H9 (cell line): ENCODE measurements at regions not wholly inside any gene's neighbourhood (a gene's known extent, or its start where the extent isn't known, plus 50 kb on each side); places are given as distances from the start of the nearest gene placed in this dataset.

Experiments
- DNase-seq: peaks from one replicate; pipeline ENCODE4 v3.0.0-alpha.2; 2017
- H2AFZ ChIP-seq: one replicate; pipeline ENCODE4 v1.6.1; 2013; ENCODE audit warnings: mild to moderate bottlenecking, low read length, control low read depth, moderate library complexity
- H2AK5ac ChIP-seq: 2 replicates; pipeline ENCODE4 v1.6.1; 2013; ENCODE audit warnings: low read length, control low read depth, mixed read lengths; ENCODE audit not compliant: insufficient read length
- H2BK120ac ChIP-seq: one replicate; pipeline ENCODE4 v1.6.1; 2013; ENCODE audit warnings: low read depth, mild to moderate bottlenecking, low read length, control low read depth, inconsistent platforms; ENCODE audit not compliant: poor library complexity, severe bottlenecking
- H2BK12ac ChIP-seq: 2 replicates; pipeline ENCODE4 v1.6.1; 2013; ENCODE audit warnings: low read length, control low read depth, mixed read lengths, low read depth; ENCODE audit not compliant: insufficient read length
- H2BK15ac ChIP-seq: 2 replicates; pipeline ENCODE4 v1.6.1; 2013; ENCODE audit warnings: low read depth, low read length, control low read depth
- H2BK20ac ChIP-seq: one replicate; pipeline ENCODE4 v1.6.1; 2013; ENCODE audit warnings: low read depth, mild to moderate bottlenecking, low read length, control low read depth, inconsistent platforms; ENCODE audit not compliant: poor library complexity, severe bottlenecking
- H2BK5ac ChIP-seq: 2 replicates; pipeline ENCODE4 v1.6.1; 2013; ENCODE audit warnings: low read length, control low read depth, mixed read lengths; ENCODE audit not compliant: insufficient read length
- H3K14ac ChIP-seq: 2 replicates; pipeline ENCODE4 v1.6.1; 2013; ENCODE audit warnings: low read length, control low read depth; ENCODE audit not compliant: insufficient read depth
- H3K18ac ChIP-seq: 2 replicates; pipeline ENCODE4 v1.6.1; 2013; ENCODE audit warnings: low read depth, mild to moderate bottlenecking, mixed read lengths, low read length, control low read depth; ENCODE audit not compliant: insufficient read length
- H3K23ac ChIP-seq: 2 replicates; pipeline ENCODE4 v1.6.1; 2013; ENCODE audit warnings: low read length, control low read depth, mixed read lengths, low read depth; ENCODE audit not compliant: insufficient read length
- H3K23me2 ChIP-seq: 2 replicates; pipeline ENCODE4 v1.6.1; 2013; ENCODE audit warnings: low read depth, mild to moderate bottlenecking, mixed read lengths, low read length, control low read depth; ENCODE audit not compliant: insufficient read length, poor library complexity, severe bottlenecking
- H3K27ac ChIP-seq: 2 replicates; pipeline ENCODE4 v1.5.1; 2013; ENCODE audit warnings: low read length, control low read depth, mixed read lengths, low read depth; ENCODE audit not compliant: insufficient read length
- H3K27me3 ChIP-seq: 2 replicates; pipeline ENCODE4 v1.6.1; 2013; ENCODE audit warnings: low read length, control low read depth, inconsistent platforms; ENCODE audit not compliant: insufficient read depth
- H3K4ac ChIP-seq: 2 replicates; pipeline ENCODE4 v1.6.1; 2013; ENCODE audit warnings: low read depth, mild to moderate bottlenecking, control low read depth, inconsistent platforms, low read length, moderate library complexity
- H3K4me1 ChIP-seq: 2 replicates; pipeline ENCODE4 v1.6.1; 2013; ENCODE audit warnings: low read length, control low read depth, inconsistent platforms; ENCODE audit not compliant: insufficient read depth
- H3K4me2 ChIP-seq: 2 replicates; pipeline ENCODE4 v1.6.1; 2013; ENCODE audit warnings: low read length, control low read depth, mixed read lengths; ENCODE audit not compliant: insufficient read length, insufficient read depth
- H3K56ac ChIP-seq: 2 replicates; pipeline ENCODE4 v1.6.1; 2013; ENCODE audit warnings: low read depth, mild to moderate bottlenecking, mixed read lengths, low read length, control low read depth; ENCODE audit not compliant: insufficient read length
- H3K79me1 ChIP-seq: 2 replicates; pipeline ENCODE4 v1.6.1; 2013; ENCODE audit warnings: low read depth, mild to moderate bottlenecking, moderate library complexity, low read length, control low read depth, inconsistent platforms; ENCODE audit not compliant: insufficient read depth, poor library complexity, severe bottlenecking
- H3K79me2 ChIP-seq: 2 replicates; pipeline ENCODE4 v1.6.1; 2013; ENCODE audit warnings: low read length, control low read depth, inconsistent platforms; ENCODE audit not compliant: insufficient read depth
- H3K9ac ChIP-seq: 2 replicates; pipeline ENCODE4 v1.6.1; 2013; ENCODE audit warnings: low read length, control low read depth, mixed read lengths; ENCODE audit not compliant: insufficient read length; ENCODE audit errors: extremely low read depth
- H3K9me3 ChIP-seq: one replicate; pipeline ENCODE4 v1.6.1; 2013; ENCODE audit warnings: low read depth, low read length, inconsistent platforms; ENCODE audit not compliant: control insufficient read depth
- H3T11ph ChIP-seq: one replicate; pipeline ENCODE4 v1.6.1; 2013; ENCODE audit warnings: mild to moderate bottlenecking, low read length, control low read depth, inconsistent platforms
- H4K20me1 ChIP-seq: one replicate; pipeline ENCODE4 v1.6.1; 2013; ENCODE audit not compliant: control insufficient read depth, insufficient read length, insufficient read depth
- H4K5ac ChIP-seq: 2 replicates; pipeline ENCODE4 v1.6.1; 2013; ENCODE audit warnings: low read depth, mild to moderate bottlenecking, mixed read lengths, low read length, control low read depth; ENCODE audit not compliant: insufficient read length
- H4K8ac ChIP-seq: replicated peaks from 2 replicates; pipeline ENCODE4 v1.6.1; 2013; ENCODE audit warnings: low read length, control low read depth, mixed read lengths, low read depth; ENCODE audit not compliant: insufficient read length
- H4K91ac ChIP-seq: 2 replicates; pipeline ENCODE4 v1.6.1; 2013; ENCODE audit warnings: low read depth, mild to moderate bottlenecking, moderate library complexity, mixed read lengths, low read length, control low read depth; ENCODE audit not compliant: insufficient read length
- H3K27ac Mint-ChIP-seq, 3 experiments: 2 replicates in 2 of 3; 3 replicates in 1 of 3; pipeline ENCODE4 v1.8.0; 2020 to 2021; ENCODE audit warnings: mixed read lengths in 3 of 3, mild to moderate bottlenecking in 1 of 3, moderate library complexity in 1 of 3
- H3K27me3 Mint-ChIP-seq: 2 replicates; pipeline ENCODE4 v1.8.0; 2021; ENCODE audit warnings: low read depth, mild to moderate bottlenecking, moderate library complexity, mixed read lengths
- H3K36me3 Mint-ChIP-seq, 3 experiments: 2 replicates in 2 of 3; 3 replicates in 1 of 3; pipeline ENCODE4 v1.8.0; 2020 to 2021; ENCODE audit warnings: low read depth in 3 of 3, mixed read lengths in 3 of 3; ENCODE audit not compliant: insufficient read depth in 1 of 3
- H3K4me1 Mint-ChIP-seq, 2 experiments: 2 replicates each; pipeline ENCODE4 v1.8.0; 2020; ENCODE audit warnings: mixed read lengths in 2 of 2
- H3K4me3 Mint-ChIP-seq, 2 experiments: 2 replicates in 1 of 2; 3 replicates in 1 of 2; pipeline ENCODE4 v1.8.0; 2020 to 2021; ENCODE audit warnings: mild to moderate bottlenecking in 2 of 2, mixed read lengths in 2 of 2, moderate library complexity in 1 of 2
- H3K9me3 Mint-ChIP-seq, 2 experiments: 2 replicates in 1 of 2; 3 replicates in 1 of 2; pipeline ENCODE4 v1.8.0; 2020; ENCODE audit warnings: mild to moderate bottlenecking in 2 of 2, mixed read lengths in 2 of 2, moderate library complexity in 1 of 2
- WGBS: extraction: QIAGEN DNeasy Blood & Tissue Kit; methylation state at CpG from one replicate; pipeline ENCODE4 v1.1.7; 2013; ENCODE audit warnings: missing lambda C conversion rate, low lambda C conversion rate, mixed read lengths; ENCODE audit not compliant: insufficient read length; ENCODE audit errors: extremely low coverage; 5-methylcytosine and 5-hydroxymethylcytosine counted together
- TF ChIP-seq, protein P1 (sequence below): fragments of 200-600 bp; sonication (generic); conservative IDR thresholded peaks from 3 replicates; pipeline ENCODE4 v1.8.0; 2021; ENCODE audit warnings: antibody characterized with exemption, mild to moderate bottlenecking

- H2BK5ac ChIP-seq, result no peak overlapping the region
- H2BK15ac ChIP-seq, result no peak overlapping the region
- no peak overlapping the region for H2AFZ ChIP-seq
- H2BK20ac ChIP-seq, result no peak overlapping the region
- DNase-seq, result no peak
- H3K79me2 ChIP-seq, result no peaks in the 10 kb centered on the region
- no peaks in the 10 kb centered on the region for H3K4me1 ChIP-seq
- no peak overlapping the region for H3K4me2 ChIP-seq
- no peaks in the 10 kb centered on the region for H3K79me1 ChIP-seq
- H3K27ac ChIP-seq, result no peak overlapping the region
- no peaks in the 10 kb centered on the region for H3K4me1 Mint-ChIP-seq
- H4K8ac ChIP-seq, result no peak overlapping the region
- no peak overlapping the region for H3K9ac ChIP-seq
- TF ChIP-seq, protein P1, sequence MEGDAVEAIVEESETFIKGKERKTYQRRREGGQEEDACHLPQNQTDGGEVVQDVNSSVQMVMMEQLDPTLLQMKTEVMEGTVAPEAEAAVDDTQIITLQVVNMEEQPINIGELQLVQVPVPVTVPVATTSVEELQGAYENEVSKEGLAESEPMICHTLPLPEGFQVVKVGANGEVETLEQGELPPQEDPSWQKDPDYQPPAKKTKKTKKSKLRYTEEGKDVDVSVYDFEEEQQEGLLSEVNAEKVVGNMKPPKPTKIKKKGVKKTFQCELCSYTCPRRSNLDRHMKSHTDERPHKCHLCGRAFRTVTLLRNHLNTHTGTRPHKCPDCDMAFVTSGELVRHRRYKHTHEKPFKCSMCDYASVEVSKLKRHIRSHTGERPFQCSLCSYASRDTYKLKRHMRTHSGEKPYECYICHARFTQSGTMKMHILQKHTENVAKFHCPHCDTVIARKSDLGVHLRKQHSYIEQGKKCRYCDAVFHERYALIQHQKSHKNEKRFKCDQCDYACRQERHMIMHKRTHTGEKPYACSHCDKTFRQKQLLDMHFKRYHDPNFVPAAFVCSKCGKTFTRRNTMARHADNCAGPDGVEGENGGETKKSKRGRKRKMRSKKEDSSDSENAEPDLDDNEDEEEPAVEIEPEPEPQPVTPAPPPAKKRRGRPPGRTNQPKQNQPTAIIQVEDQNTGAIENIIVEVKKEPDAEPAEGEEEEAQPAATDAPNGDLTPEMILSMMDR, result no peak
- H3K14ac ChIP-seq, result no peak overlapping the region
- no peak overlapping the region for H3K56ac ChIP-seq
- no peak overlapping the region for H2BK12ac ChIP-seq
- no peaks in the 10 kb centered on the region for H3K27me3 ChIP-seq
- H2AK5ac ChIP-seq, result no peak overlapping the region
- no peaks in the 10 kb centered on the region for H3K23me2 ChIP-seq
- H2BK120ac ChIP-seq, result no peak overlapping the region
- H4K91ac ChIP-seq, result no peak overlapping the region
- no peak overlapping the region for H3K27ac Mint-ChIP-seq
- no peak overlapping the region for H3K18ac ChIP-seq
- H3K9me3 ChIP-seq, result no peaks in the 10 kb centered on the region
- H3K27me3 Mint-ChIP-seq, result no peaks in the 10 kb centered on the region
- no peak overlapping the region for H4K5ac ChIP-seq
- no peaks in the 10 kb centered on the region for H3K9me3 Mint-ChIP-seq
- no peak overlapping the region for H3K4ac ChIP-seq
- H3K23ac ChIP-seq, result no peak overlapping the region
- H3K36me3 Mint-ChIP-seq, result no peaks in the 10 kb centered on the region
- H4K20me1 ChIP-seq, result no peaks in the 10 kb centered on the region
- no peak overlapping the region for H3K4me3 Mint-ChIP-seq
- no CpG with 5 or more reads among the region's 1 CpG for WGBS
- H3T11ph ChIP-seq, result no peak overlapping the region
Observed at GRCh38 chr1:194846488-194846887, 1660.1 kb upstream of the B3GALT2 start.
